ENCODE measurements at regions not wholly inside any gene's neighbourhood (a gene's known extent, or its start where the extent isn't known, plus 50 kb on each side); places are given as distances from the start of the nearest gene placed in this dataset.

DNA sequence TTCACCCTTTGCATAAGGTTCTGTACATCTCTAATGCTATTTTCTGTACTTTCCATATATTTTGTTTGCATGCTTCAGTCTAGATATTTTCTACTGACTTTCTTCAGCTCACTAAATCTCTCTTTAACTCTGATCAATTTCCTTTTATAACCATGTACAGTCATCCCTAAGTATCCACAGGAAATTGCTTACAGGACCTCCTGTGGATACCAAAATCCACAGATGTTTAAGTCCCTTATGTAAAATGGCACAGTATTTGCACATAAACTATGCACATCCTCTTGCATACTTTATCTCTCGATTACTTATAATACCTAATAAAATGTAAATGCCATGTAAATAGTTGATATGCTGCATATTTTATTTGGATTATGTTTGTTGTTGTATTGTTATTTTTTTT is 442.1 kb downstream of the TLE4 start:
- DNase-seq (ENCODE audit: low read depth in 2 of 2), result no peak

DNA sequence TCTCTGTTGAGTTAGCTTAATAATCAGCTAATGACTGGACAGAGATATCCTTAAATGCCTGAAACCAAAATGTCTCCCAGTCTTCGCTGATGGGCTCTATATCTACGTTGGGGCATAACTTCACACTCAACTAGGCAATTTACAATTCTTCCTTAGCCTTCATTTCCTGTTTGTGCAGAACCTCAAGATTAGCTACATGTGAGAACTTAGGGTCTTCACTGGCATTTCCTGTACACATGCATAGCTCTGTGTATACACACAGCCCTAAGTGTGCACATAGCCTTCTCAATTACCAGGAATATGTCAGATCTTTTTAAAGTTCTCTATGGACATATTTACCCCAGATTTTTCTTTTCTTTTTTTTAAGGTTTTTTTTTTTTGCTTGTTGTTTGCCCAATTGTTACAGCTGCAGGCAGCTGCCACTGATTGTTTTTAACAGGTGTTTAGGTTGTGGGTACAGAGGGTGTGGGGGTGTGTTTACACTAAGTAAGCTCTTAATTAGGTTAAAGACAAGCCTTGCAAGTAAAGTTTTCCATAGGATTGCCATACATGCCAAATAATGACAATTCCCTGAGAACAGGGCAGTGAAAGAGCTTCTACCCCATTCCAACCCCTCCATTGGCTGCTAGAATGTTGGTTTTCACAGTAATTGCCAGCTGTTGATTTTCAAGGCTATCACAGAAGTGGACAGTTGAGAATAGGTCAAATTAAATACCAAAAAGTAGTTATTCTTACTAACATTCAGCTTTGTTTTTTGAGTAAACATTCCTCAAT is 441.0 kb downstream of the TLE4 start:
- no peak for DNase-seq (ENCODE audit: low read depth in 2 of 2)

DNA sequence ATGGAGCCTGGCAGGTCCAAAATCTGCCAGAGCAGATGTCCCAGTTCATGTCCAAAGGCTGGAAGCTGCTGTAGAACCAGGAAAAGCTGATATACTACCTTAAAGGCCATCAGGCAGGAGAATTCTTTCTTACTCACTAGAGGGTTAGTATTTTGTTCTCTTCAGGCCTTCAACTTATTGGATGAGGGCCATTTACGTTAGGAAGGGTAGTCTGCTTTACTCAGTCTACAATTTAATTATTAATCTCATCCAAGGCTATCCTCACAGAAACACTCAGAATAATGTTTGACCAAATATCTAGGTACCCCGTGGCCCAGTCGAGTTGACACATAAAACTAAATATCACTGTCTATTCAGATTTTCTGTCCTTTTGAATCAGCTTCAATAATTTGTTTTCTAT is 437.4 kb downstream of the TLE4 start:
- DNase-seq (ENCODE audit: low read depth in 2 of 2), result no peak

DNA sequence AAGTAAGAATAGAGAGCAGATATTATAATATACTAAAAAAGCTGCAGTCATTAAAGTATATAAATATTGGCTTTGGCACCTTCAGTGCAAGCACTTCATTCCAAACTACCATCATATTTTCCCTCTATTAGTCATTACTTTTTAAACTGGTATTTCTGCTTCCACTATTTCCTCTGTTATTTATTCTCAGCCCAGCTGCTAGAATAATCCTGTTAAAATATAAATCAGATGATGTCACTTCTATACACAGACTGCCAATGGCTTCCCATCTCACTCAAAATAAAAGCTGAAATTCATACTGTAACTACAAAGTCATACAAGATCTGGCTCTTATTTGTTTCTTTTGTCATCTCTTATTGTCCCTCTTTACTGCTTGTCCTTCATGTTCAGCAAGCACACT is 432.9 kb downstream of the TLE4 start:
- no peak for DNase-seq (ENCODE audit: low read depth in 2 of 2)

DNA sequence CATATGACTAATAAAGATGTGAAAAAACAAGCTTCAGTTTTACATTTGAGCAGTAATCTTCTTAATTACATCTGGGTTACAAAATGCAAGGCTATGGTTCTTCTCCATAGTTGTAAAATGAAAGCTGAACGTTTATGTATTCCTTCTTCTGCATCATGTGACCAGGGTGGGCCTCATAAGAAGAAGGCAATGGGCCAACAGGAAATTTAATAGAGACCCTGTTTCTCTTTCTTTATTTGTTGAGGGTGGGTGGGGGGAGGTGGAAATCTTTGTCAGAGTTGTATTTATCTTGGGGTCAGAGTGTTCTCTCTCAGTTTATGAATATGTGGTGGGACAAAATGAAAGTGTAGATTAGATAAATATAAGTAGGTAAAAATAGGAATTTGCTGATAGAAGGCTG is 418.8 kb downstream of the TLE4 start:
- DNase-seq (ENCODE audit: low read depth in 2 of 2), result no peak

DNA sequence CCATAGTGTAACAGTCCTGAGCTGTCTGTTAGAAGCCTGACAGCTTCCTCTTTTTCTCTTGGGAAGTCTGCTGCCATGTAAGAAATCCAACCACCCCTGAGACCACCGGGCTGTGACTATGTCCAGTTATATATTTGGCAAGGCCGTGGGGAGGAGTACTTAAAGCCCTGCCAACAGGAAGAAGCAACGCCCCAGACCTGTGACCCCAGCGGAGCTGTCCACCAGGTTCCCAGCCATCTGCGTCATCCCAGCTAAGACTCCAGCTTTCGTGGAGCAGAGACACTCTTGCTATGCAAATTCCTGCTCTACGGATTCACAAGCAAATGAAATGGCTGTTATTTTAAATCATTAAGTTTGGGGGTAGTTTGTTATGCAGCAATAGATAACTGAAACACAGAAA is 417.3 kb downstream of the TLE4 start:
- no peak for DNase-seq (ENCODE audit: low read depth in 2 of 2)

DNA sequence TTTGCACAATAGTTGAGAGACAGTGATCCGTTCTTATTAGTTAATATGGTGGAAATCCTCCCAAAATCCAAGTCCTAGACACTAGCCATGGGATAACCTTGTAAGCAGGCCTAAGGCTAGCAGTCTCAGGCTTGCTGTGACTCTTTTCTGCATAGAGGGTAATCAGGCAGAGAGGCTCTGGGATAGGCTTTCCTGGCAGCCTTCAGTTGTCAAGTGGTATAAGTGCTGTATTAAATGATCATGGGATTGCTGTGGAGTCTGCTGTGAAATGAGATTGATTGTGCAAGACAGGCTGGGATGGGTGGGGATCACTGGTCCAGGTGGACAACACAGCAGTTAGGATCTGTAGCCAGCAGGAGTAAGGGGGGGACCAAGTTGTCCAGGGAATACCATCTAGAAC is 416.4 kb downstream of the TLE4 start:
- DNase-seq (ENCODE audit: low read depth in 2 of 2), result no peak

DNA sequence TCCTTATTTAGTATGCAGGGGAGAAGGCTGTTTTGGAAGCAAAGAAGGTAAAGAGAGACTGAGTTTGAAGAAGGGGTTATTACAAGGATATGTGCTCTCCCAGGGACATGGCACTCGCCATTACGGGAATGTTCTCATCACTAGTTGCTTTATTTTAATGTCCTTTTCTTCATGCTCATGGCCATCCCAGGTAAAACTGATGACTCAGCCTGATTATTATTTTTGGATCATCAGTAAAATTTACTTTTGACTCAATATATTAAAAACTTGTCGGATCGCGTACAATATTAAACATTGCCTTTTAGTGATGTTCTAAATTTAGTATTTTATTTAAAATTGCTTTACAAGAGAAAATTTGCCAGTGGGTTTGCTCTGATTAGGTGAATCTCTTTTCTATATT is 414.7 kb downstream of the TLE4 start:
- DNase-seq (ENCODE audit: low read depth in 2 of 2), result no peak

DNA sequence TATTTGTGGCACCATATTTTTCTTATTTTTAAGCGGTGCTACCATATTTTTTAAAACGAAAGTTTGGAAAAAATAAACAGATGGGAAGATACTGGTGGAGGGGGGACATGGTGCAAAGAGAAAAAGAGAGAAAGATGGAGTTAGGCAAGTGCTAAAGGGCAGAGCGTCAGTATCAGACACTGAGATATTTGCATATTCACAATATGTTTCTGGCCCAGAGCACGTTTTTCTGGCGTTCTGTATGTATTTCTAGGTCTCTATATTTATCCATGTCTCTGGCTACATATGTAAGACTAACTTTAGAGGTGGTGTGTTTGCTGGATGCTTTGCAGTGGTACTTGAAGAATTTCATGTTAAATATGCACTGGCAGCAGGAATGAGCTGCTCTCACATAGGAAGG is 414.0 kb downstream of the TLE4 start:
- no peak for DNase-seq (ENCODE audit: low read depth in 2 of 2)

DNA sequence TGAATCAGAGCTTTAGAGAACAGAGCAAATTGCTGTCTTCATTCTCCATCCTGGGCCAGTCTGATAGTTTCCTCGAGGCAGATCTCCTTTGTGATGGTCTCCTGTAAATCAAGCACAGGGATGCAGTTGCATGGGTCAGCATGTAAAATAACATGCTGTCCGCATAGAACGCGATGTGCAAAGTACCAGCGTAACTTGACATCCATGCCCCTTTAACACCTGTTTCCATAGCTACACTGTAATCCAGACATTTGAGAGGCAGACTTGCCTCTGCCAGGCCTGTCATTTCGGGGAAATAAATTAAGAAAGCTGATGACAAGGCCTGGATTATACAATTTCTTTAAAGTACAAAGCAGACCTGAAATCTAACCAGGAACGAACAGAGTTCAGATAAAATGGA is 413.5 kb downstream of the TLE4 start:
- no peak for DNase-seq (ENCODE audit: low read depth in 2 of 2)

DNA sequence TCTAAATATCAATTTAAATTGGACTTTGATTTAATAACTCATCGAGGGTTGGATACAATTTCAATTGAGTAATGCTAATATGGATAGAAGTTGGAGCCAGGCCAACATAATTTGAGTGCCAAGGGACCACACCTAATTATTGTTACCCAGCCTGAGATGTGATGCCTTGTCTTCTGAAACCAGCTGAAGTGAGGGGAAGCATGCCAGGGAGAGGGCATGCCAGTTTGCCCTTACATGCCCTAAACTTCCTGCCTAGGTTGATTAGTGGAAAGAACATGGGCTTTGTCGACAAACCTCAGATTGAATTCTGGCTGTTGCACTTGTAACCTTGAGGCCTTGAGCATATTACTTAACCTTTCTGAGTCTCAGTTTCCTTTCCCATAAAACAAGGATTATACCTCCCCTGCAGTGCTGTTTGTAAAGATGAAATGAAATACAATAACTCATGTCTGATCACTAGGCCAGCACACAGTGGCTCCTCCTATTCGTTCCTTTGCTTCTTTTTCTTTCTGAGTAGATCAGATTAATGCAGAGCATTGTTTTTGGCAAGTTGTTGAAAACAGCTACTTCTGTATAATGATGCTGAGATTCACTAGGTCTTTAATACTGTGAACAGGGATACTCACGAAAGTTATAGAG is 412.8 kb downstream of the TLE4 start:
- no peak for DNase-seq (ENCODE audit: low read depth in 2 of 2)

DNA sequence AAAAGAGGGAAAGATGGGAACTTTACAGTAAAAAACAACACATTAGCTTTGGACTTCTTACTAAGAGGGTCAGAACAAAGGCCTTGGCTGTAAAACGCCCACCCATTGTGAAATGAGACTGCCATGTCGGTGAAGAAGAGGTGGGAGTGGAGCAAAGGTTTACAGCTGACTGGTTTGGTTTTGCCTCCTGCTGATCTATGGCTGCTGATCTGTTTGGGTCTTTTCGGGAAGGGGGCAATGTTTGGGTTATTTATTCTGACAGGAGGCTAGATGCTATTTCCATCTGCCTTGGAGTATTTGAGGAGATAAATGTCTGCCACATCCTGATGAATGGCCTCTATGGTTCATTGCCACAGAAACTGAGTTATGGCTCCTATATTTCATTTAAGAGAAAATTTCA is 408.7 kb downstream of the TLE4 start:
- no peak for DNase-seq (ENCODE audit: low read depth in 2 of 2)

DNA sequence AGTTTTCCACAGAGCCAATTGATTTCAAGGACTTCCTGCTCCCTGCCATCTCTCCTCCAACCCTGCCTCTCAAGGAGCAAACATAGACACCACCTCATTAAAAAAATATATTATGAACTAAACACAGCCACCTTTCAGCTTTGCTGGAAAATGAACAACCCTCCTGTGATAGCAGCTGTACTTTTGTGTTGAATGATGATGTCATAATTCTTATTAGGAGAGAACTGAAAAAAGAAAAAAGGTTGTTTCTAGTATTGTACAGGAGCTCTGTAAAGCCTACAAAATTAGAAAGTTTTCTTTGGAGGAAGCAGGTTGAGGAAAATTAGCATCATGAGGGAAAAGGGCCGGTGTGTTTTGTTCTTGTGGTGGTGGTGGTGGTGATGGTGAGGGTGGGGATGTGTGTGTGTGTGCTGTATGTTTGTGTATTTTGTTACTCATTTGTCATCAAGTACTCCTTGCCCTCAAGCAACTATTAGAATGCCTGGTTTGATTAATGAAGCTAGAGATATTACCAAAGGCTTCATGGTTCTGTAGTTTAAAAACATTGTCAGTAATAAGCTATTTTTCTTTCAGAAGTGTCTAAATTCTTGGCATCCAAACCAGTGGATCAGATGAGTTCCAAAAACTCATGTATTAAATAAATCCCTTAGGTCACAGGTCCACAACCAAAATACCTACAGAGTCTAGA is 405.9 kb downstream of the TLE4 start:
- DNase-seq (ENCODE audit: low read depth in 2 of 2), result no peak

DNA sequence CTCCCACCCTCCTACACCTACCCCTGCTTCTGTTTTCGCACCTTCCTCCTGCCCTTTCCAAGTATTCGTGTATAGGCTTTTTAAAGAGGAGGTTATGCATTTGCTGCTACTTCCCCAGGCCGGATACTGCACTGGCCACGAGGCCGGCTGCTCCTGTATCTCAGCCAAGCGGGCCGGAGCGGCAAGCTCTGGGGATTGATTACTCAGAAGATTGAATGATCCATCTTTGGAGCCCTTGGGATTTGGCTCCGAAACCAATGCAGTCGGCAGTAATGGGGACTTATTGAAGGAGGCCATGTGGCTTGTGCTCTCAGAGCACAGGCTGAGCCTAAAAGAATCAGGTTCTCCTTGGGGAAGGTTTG is 405.3 kb downstream of the TLE4 start:
- DNase-seq (ENCODE audit: low read depth in 2 of 2), result no peak

DNA sequence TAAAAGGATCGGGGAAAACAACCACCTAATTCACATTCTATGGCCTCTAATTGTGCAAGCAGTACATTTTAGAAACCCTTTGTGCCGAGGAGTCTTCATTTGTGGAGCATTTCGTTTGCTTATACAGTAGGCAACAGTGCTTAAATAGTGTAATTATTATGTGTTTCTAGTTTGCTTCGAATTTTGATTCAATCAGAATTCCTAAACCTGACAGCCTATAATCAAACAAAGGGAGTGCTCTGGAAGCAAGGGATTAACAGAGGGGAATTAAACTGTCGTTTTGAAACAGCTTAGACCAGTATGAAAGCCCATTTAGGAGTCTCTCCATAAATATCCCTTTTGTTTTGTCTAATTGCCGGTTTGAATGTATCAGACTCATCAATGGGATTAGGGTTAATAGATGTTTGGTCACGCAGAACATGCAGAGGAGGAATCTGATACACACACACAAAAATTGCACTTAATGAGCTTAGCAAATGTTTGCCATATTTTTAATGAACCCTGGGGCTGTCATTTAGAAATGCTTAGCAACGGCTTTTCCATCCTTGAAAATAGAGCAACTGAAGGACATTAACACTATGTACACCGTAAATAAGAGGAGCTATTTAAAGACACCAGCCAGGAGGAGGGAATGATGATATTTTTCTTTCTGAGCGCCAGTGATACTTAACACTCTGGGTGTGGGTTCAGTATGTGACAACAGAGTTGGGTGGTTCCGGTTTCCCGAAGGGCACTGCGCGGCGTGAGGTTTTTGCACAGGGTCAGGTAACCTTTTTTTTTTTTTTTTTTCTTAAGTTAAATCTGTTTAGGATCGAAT is 404.7 kb downstream of the TLE4 start:
- no peak for DNase-seq (ENCODE audit: low read depth in 2 of 2)

DNA sequence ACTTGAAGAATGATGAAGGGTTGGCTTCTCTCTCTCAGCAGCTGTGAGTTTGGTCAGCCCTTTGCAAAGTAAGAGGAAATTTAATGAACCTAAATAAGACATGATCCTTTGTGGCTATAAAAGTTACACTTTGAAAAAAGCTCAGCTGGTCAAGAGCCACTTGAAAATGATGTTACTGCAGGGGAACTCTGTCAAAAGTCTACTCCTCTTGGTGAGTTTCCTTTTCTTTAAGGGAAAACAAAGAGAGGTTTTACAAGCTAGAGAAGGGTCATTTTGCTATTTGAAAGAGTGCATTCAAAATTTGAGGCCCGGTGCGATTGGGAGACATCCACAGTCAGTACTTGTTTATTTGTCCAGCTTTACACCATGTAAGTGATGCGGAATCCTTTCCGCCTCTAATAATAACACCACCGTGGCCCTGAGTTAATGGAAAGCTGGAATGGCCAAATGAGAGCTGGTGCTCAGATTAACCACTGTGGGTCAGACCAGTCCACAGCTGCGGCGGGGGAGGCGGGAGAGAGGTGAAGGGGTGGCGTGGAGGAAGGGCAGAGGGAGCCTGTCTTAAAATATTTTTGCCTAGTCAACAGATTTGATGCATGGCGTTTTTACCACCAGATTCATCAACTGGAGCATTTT is 404.0 kb downstream of the TLE4 start:
- DNase-seq (ENCODE audit: low read depth in 2 of 2), result no peak

DNA sequence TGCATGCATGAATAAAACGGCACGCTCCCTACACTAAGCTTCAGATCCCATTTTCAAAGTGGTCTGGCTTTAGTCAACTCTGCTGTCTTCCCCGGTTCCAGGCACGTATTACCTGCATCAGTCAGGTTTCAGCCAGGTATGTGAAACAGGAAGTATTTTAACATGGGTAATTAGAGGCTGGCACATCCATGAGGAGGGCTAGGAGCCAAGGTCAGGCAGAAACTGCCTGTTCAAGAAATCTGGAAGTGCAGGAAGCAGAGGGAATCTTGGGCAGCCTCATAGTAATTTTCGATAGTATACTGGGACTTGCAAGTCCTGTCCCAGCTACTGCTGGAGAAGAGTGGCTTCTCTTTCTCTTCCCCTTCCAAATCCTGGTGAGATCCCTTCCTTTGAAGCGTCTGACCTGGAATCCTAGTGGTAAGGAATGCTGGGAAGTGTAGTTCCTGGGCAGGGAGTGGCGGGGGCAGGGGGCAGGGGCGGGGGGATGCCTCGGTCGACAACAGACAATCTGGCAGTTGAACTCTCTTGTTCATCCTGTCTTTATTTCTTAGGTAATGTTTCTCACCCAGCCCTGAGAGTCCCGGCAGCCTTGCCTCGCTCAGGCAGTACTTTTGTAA is 403.1 kb downstream of the TLE4 start:
- DNase-seq (ENCODE audit: low read depth in 2 of 2), result no peak

DNA sequence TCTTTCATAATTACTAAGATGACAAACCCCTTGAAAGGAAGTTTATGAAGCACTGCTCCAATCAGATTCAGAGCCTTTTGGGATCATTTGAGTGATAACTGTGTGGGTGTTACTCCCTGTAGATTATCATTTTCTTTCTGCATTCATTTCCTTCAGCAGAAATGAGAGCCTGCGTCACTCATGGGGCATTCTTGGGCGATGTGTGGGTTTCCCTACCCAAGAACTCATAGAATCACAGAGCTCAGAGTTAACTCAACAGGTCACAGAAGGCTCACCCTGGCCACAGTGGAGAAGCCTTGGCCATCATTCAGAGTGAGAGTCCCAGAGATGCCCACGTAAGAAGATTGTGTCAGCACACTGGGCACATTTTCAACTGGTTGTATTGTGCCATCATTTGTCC is 401.9 kb downstream of the TLE4 start:
- DNase-seq (ENCODE audit: low read depth in 2 of 2), result no peak

DNA sequence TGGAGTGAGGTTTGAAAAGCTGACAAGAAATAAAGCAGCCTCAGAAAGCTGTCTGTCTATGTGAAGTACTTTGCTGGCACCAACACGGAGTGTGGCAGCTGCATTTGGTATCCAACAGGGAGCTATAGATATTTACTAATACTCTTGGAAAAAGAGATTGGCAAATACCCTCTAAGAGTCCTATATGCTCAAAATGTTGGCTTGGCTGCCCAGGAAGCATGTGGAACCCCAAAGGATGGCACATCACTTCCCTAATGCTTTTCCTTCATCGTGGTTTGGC is 398.3 kb downstream of the TLE4 start:
- no peak for DNase-seq (ENCODE audit: low read depth in 2 of 2)

DNA sequence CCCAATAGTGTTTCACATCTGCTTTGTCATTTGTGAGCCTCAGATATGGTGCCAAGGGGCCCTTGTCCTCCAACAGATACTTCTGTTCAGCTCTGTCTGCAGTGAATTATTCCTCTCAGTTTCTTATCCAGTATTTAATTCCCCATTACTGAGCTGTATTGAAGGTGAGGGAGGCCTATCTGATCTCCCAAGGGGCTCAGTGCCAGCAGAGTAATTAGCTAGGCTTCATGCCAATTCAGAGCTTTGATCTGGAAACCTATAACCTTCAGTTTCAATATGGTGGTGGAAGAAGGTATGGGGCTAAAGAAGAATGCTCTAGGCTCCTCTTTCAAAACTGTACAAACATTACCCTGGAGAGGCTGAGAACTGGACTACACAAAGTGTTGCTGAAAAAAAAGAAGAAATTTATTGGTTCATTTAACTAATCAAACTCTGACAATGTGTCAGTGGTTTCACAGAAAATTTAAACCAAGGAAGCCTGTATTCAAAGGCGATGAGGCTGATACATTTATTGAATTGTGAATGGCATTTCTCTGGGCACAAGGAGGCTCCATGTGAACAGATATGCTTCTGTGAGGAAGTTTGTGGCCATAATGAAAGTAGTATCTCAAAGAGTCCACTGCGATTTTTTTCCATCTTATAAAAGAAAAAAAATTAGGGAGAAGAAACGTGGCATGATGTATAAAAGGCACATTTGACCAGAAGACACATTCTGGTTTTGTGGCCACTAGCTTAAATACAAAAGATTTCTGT is 397.8 kb downstream of the TLE4 start:
- no peak for DNase-seq (ENCODE audit: low read depth in 2 of 2)

DNA sequence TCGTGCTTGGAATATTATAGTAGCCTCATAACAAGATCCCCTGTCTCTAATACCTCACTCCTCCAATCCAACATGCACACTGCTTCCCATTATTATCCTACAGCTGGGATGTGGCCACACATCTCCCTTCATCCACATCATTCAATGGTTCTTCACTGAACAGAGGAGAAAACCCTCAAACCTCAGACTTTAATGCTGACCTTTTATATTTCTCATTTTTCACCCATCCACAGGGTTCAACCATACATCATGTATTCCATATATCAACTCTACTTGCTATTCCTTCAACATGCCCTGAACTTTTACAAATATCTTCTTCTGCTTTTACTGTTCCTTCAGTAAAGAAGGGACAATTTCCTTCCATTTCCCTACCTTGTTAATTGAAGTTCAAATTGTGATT is 396.8 kb downstream of the TLE4 start:
- no peak for DNase-seq (ENCODE audit: low read depth in 2 of 2)
